Neural cell (in vitro differentiated cells): ENCODE measurements at regions not wholly inside any gene's neighbourhood (a gene's known extent, or its start where the extent isn't known, plus 50 kb on each side); places are given as distances from the start of the nearest gene placed in this dataset.

Source experiments
- EP300 ChIP-seq: fragments of 450-650 bp; conservative IDR thresholded peaks from 2 replicates; pipeline ENCODE4 v1.6.1; 2014; ENCODE audit warnings: antibody characterized with exemption, mild to moderate bottlenecking, moderate library complexity; ENCODE audit not compliant: poor library complexity, severe bottlenecking
- EZH2 ChIP-seq: fragments of 200-600, 300-800 bp; shearing (Covaris generic), sonication (generic); IDR thresholded peaks from 2 replicates; pipeline ENCODE4 v1.6.1; 2014; ENCODE audit warnings: antibody characterized with exemption, low read length, borderline replicate concordance, mild to moderate bottlenecking; ENCODE audit not compliant: insufficient read depth, poor library complexity, severe bottlenecking
- MXI1 ChIP-seq: fragments of 450-650 bp; conservative IDR thresholded peaks from 2 replicates; pipeline ENCODE4 v1.6.1; 2014; ENCODE audit warnings: antibody characterized with exemption, mild to moderate bottlenecking; ENCODE audit not compliant: poor library complexity, severe bottlenecking
- POLR2AphosphoS5 ChIP-seq: IDR thresholded peaks from 2 replicates; pipeline ENCODE4 v1.6.1; 2012
- RAD21 ChIP-seq: fragments of 450-650 bp; conservative IDR thresholded peaks from 2 replicates; pipeline ENCODE4 v1.6.1; 2014; ENCODE audit warnings: antibody characterized with exemption, mild to moderate bottlenecking, moderate library complexity
- REST ChIP-seq: IDR thresholded peaks from 2 replicates; pipeline ENCODE4 v1.6.1; 2012; ENCODE audit warnings: borderline replicate concordance
- SMC3 ChIP-seq: fragments of 450-650 bp; conservative IDR thresholded peaks from 2 replicates; pipeline ENCODE4 v1.6.1; 2014; ENCODE audit warnings: antibody characterized with exemption, mild to moderate bottlenecking, moderate library complexity; ENCODE audit not compliant: poor library complexity
- TAF1 ChIP-seq: IDR thresholded peaks from 2 replicates; pipeline ENCODE4 v1.6.1; 2012; ENCODE audit warnings: low read depth
- TF ChIP-seq, protein P1 (sequence below): fragments of 450-650 bp; IDR thresholded peaks from 2 replicates; pipeline ENCODE4 v1.5.1; 2014; ENCODE audit warnings: antibody characterized with exemption, mild to moderate bottlenecking, moderate library complexity; ENCODE audit not compliant: poor library complexity, severe bottlenecking

GRCh38 chr4:156006192-156006591, 52.5 kb upstream of the CTSO start:
- TF ChIP-seq, protein P1, sequence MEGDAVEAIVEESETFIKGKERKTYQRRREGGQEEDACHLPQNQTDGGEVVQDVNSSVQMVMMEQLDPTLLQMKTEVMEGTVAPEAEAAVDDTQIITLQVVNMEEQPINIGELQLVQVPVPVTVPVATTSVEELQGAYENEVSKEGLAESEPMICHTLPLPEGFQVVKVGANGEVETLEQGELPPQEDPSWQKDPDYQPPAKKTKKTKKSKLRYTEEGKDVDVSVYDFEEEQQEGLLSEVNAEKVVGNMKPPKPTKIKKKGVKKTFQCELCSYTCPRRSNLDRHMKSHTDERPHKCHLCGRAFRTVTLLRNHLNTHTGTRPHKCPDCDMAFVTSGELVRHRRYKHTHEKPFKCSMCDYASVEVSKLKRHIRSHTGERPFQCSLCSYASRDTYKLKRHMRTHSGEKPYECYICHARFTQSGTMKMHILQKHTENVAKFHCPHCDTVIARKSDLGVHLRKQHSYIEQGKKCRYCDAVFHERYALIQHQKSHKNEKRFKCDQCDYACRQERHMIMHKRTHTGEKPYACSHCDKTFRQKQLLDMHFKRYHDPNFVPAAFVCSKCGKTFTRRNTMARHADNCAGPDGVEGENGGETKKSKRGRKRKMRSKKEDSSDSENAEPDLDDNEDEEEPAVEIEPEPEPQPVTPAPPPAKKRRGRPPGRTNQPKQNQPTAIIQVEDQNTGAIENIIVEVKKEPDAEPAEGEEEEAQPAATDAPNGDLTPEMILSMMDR: no peak
- TF ChIP-seq REST (no peak), MXI1 (no peak), POLR2AphosphoS5 (no peak), EP300 (no peak), TAF1 (no peak), EZH2 (no peak), RAD21 (no peak), SMC3 (no peak)
